ENCODE measurements at regions not wholly inside any gene's neighbourhood (a gene's known extent, or its start where the extent isn't known, plus 50 kb on each side); places are given as distances from the start of the nearest gene placed in this dataset.

GRCh38 chr13:21232599-21232998, 56.1 kb downstream of the MRPL57 start:
- TF ChIP-seq CTCF (IDR thresholded peaks at IDR 0.05 in 8 of 11, conservative IDR thresholded peaks at IDR 0.05 in 3 of 11) (no peak), POLR2A (IDR thresholded peaks at IDR 0.05) (no peak), POLR2AphosphoS5 (IDR thresholded peaks at IDR 0.05) (no peak)
